PC-9 (cell line): ENCODE measurements at regions not wholly inside any gene's neighbourhood (a gene's known extent, or its start where the extent isn't known, plus 50 kb on each side); places are given as distances from the start of the nearest gene placed in this dataset.

Experiments used
- BruUV-seq: library from RNA; stranded (reverse); fragments of 400-500 nt; replicated peaks from 2 replicates; lab custom pipeline; 2021; lab: Mats Ljungman, UMichigan
- CTCF ChIA-PET: fragments of 300-600 bp; sonication (Branson Sonifier 250); formaldehyde crosslinking; loops from one replicate; lab custom pipeline; 2022; ENCODE audit warnings: antibody characterized with exemption; lab: Charles Lee
- POLR2A ChIA-PET: fragments of 300-600 bp; sonication (Branson Sonifier 250); formaldehyde crosslinking; loops from one replicate; lab custom pipeline; 2022; ENCODE audit warnings: antibody characterized with exemption; ENCODE audit not compliant: unreplicated experiment; lab: Charles Lee
- DNase-seq, 2 experiments: peaks; one replicate each; pipeline versions ENCODE4 v3.0.0 to v3.0.0-alpha.2; 2015 to 2022; ENCODE audit warnings: mixed read lengths in 1 of 2
- H2AFZ ChIP-seq: fragments of 200-600 bp; sonication (generic); 2 replicates; pipeline ENCODE4 v1.8.1; 2017; ENCODE audit warnings: antibody characterized with exemption
- H3F3A ChIP-seq: fragments of 200-600 bp; sonication (generic); 2 replicates; pipeline ENCODE4 v1.8.1; 2017; ENCODE audit warnings: antibody characterized with exemption, mild to moderate bottlenecking, low read depth; ENCODE audit not compliant: insufficient read depth
- H3K27ac ChIP-seq: fragments of 200-600 bp; sonication (generic); 2 replicates; pipeline ENCODE4 v1.6.1; 2016; ENCODE audit warnings: mixed run types
- H3K27me3 ChIP-seq: fragments of 200-600 bp; sonication (generic); 2 replicates; pipeline ENCODE4 v1.6.1; 2016; ENCODE audit warnings: low read depth, mixed run types; ENCODE audit not compliant: insufficient read depth
- H3K36me3 ChIP-seq: fragments of 200-600 bp; sonication (generic); 2 replicates; pipeline ENCODE4 v1.6.1; 2016; ENCODE audit warnings: low read depth, mixed run types
- H3K4me1 ChIP-seq: fragments of 200-600 bp; sonication (generic); replicated peaks from 2 replicates; pipeline ENCODE4 v1.6.1; 2016; ENCODE audit warnings: mixed run types; ENCODE audit not compliant: insufficient read depth
- H3K4me2 ChIP-seq: fragments of 200-600 bp; sonication (generic); 2 replicates; pipeline ENCODE4 v1.6.1; 2017; ENCODE audit warnings: mixed run types
- H3K4me3 ChIP-seq: fragments of 200-600 bp; sonication (generic); 2 replicates; pipeline ENCODE4 v1.6.1; 2016; ENCODE audit warnings: mixed run types
- H3K79me2 ChIP-seq: fragments of 200-600 bp; sonication (generic); 2 replicates; pipeline ENCODE4 v1.6.1; 2017; ENCODE audit warnings: low read depth, mixed run types
- H3K9me2 ChIP-seq: fragments of 200-600 bp; sonication (generic); 2 replicates; pipeline ENCODE4 v1.8.1; 2017; ENCODE audit warnings: mild to moderate bottlenecking; ENCODE audit not compliant: insufficient read depth
- H3K9me3 ChIP-seq: fragments of 200-600 bp; sonication (generic); 2 replicates; pipeline ENCODE4 v1.8.1; 2016; ENCODE audit warnings: low read depth; ENCODE audit not compliant: insufficient read depth
- H4K20me1 ChIP-seq: fragments of 200-600 bp; sonication (generic); 2 replicates; pipeline ENCODE4 v1.8.1; 2017; ENCODE audit not compliant: insufficient read depth
- CTCF ChIP-seq: fragments of 200-600 bp; sonication (generic); conservative IDR thresholded peaks from 2 replicates; pipeline ENCODE4 v1.6.1; 2017; ENCODE audit warnings: mixed run types, antibody characterized with exemption, mild to moderate bottlenecking, moderate library complexity
- EZH2 ChIP-seq: fragments of 200-600 bp; sonication (generic); IDR thresholded peaks from 2 replicates; pipeline ENCODE4 v1.8.0; 2017; ENCODE audit warnings: antibody characterized with exemption, low read depth
- intact Hi-C: fragments of 100-400 bp; cut with micrococcal nuclease; formaldehyde crosslinking; loops from one replicate; pipeline ENCODE4 v1.10.0; 2022; ENCODE audit not compliant: unreplicated experiment

- TF ChIP-seq CTCF (no peak), EZH2 (no peak)
- H3K79me2 ChIP-seq, result no peaks in the 10 kb centered on the region
- H3K27me3 ChIP-seq, result no peaks in the 10 kb centered on the region
- no peaks in the 10 kb centered on the region; the same call in 1 of the 2 replicates for H3K9me2 ChIP-seq
- POLR2A ChIA-PET, result no interaction called here
- H3K36me3 ChIP-seq, result 0 out of 2 replicates have a peak, but pooled peaks cover under 1% of the 10 kb centered on the region
- no peak for DNase-seq
- peaks cover 9% of the 10 kb centered on the region for H3K4me1 ChIP-seq
- no peak overlapping the region for H3K4me2 ChIP-seq
- H3K27ac ChIP-seq, result no peak overlapping the region
- H4K20me1 ChIP-seq, result no peaks in the 10 kb centered on the region
- CTCF ChIA-PET, result no interaction called here
- no peak overlapping the region for H3K4me3 ChIP-seq
- intact Hi-C loops, result no loop called here
- no TSS peak for BruUV-seq
- H3F3A ChIP-seq, result no peaks in the 10 kb centered on the region; the same call in 1 of the 2 replicates
- peaks cover 14% of the 10 kb centered on the region for H3K9me3 ChIP-seq
- no peak overlapping the region for H2AFZ ChIP-seq
These were observed 167.6 kb downstream of the AKR1D1 start for GRCh38 chr7:138243836-138244235.

GRCh38 chr7:138244606-138245005 lies 168.3 kb downstream of the AKR1D1 start:
- Histone ChIP-seq H3F3A (no peaks in the 10 kb centered on the region), H2AFZ (no peak overlapping the region), H3K4me1 (peaks cover 1% of the 10 kb centered on the region), H3K27me3 (no peaks in the 10 kb centered on the region), H3K9me3 (peaks cover 11% of the 10 kb centered on the region), H4K20me1 (no peaks in the 10 kb centered on the region), H3K4me3 (no peak overlapping the region), H3K36me3 (no peaks in the 10 kb centered on the region), H3K79me2 (no peaks in the 10 kb centered on the region), H3K27ac (no peak overlapping the region), H3K4me2 (no peak overlapping the region), H3K9me2 (no peaks in the 10 kb centered on the region; the same call in 1 of the 2 replicates)
- CTCF ChIA-PET, result no interaction called here
- BruUV-seq, result no TSS peak
- POLR2A ChIA-PET, result no interaction called here
- DNase-seq, result no peak
- TF ChIP-seq EZH2 (no peak), CTCF (no peak)
- intact Hi-C loops, result no loop called here

- POLR2A ChIA-PET, result no interaction called here
- CTCF ChIA-PET, result no interaction called here
- DNase-seq, result no peak
- intact Hi-C loops, result no loop called here
- Histone ChIP-seq H3K4me2 (no peak overlapping the region), H3K27me3 (no peaks in the 10 kb centered on the region), H3K36me3 (no peaks in the 10 kb centered on the region), H3K79me2 (no peaks in the 10 kb centered on the region), H3K9me2 (no peaks in the 10 kb centered on the region; the same call in 1 of the 2 replicates), H2AFZ (no peak overlapping the region), H4K20me1 (no peaks in the 10 kb centered on the region), H3K4me1 (no peaks in the 10 kb centered on the region), H3F3A (no peaks in the 10 kb centered on the region), H3K4me3 (no peak overlapping the region), H3K27ac (no peak overlapping the region), H3K9me3 (peaks cover 11% of the 10 kb centered on the region)
- TF ChIP-seq EZH2 (no peak), CTCF (no peak)
- no TSS peak for BruUV-seq
These were observed 169.0 kb downstream of the AKR1D1 start for GRCh38 chr7:138245216-138245615.
